ENCODE measurements at regions not wholly inside any gene's neighbourhood (a gene's known extent, or its start where the extent isn't known, plus 50 kb on each side); places are given as distances from the start of the nearest gene placed in this dataset.

- TF ChIP-seq CTCF (IDR thresholded peaks at IDR 0.05) (no peak), POLR2A (IDR thresholded peaks at IDR 0.05) (no peak)
Observed at GRCh38 chr9:106445107-106445506, 417.9 kb upstream of the ZNF462 start.

Data from Peyer's patch (tissue), 4 donors.